ENCODE measurements at regions not wholly inside any gene's neighbourhood (a gene's known extent, or its start where the extent isn't known, plus 50 kb on each side); places are given as distances from the start of the nearest gene placed in this dataset.

DNA sequence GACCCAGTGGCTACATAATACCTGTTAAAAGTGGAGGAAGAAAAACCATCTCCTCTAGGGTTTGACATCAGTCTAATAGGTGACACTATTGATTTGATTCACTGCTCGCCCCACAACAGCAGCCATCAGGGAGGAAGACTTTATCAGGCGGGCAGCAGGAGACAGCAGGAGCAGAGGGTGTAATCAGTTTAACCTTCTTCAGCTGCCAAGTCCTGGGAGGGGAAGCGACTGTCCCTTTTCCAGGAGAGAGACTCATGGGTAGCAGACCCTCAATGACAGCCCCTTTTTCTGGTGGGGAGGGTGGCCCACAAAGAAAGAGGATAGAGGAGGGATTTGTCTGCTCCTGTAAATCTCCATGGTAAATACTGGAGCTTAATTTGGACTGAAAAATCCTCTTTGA lies 291.8 kb downstream of the HAPSTR1 start:
- no peak for DNase-seq

DNA sequence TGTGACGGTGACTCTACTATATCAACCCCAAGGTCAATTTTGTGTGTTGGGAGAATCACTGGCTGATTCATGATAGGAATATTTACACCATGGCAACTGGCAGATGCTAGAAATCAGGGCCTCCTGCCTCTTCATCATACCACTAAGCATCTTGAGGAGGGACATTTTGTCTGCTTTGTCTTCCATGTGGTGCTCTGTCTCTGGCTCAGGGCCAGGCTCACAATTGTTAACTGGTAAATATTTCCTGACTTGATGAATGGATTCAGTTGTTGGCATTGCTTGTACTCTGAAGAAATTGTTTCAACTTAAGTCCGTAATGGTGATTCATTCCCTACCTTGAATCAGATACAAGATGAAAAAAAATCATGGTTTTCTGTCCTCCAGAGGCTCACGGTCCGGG lies 292.7 kb downstream of the HAPSTR1 start:
- DNase-seq = no peak

DNA sequence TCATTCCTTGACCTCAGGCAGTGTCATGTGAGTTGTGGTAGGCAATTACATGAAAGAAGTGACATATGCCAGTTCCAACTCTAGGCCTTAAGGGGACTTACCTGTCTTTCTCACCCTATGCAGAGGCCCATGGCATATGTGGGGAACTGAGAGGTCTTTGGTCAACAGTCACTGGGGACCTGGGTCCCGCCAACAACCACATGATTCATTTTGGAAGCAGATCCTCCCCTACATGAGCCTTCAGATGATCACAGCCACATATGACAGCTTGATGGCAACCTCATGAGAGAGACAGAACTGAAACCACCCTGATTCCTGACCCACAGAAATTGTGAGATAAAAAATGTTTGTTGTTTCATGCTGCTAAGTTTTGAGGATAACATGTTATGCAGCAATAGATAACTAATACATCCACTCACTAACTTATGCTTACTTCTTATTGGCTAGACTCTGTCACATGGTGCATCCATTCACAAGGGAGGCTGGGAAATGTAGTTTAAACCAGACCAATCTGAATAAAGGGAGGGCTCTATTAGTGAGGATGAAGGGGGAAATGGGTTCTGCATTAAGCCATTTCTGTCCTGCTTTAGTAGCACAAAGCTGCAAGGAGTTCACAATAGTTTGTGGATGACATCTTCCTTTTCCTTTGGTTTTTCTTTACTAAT lies 298.2 kb downstream of the HAPSTR1 start:
- no peak for DNase-seq

DNA sequence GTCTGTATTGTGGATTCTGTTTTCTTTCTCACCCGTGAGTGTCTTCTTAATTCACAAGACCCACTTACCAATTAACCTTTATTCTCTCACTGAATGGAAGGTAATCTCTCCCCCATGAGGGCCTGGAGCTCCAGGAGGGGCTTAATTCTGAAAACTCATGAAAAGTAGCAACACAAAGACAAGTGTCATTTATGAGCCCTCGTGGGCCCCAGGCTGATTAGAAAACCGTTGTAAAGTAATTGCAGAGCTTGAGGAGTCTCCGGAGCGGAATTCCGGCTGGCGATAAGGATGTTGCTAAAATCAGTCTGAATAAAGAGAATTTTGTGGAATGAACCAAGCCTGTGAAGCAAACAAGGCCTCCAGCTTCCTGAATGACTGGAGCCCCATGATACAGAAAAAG lies 301.5 kb downstream of the HAPSTR1 start:
- DNase-seq = no peak

DNA sequence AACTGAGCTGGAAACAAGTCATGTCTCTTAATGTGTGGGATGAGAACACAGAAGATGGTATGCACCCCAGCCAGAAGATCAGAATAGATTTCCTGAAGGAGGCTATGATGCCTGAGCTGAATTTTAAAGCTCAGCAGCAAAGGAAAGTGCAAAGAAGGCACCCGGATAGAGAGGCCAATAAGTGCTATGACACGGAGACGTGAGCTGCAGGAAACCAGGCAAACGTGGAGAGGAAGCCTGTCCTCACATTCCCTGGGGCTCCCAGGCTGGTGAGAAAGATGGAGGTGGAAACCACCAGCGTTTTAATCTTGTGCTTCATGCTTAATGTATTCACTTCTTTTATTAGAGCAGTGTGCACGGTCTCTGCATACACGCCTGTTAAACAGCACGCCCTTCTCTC lies 302.1 kb downstream of the HAPSTR1 start:
- DNase-seq = no peak

DNA sequence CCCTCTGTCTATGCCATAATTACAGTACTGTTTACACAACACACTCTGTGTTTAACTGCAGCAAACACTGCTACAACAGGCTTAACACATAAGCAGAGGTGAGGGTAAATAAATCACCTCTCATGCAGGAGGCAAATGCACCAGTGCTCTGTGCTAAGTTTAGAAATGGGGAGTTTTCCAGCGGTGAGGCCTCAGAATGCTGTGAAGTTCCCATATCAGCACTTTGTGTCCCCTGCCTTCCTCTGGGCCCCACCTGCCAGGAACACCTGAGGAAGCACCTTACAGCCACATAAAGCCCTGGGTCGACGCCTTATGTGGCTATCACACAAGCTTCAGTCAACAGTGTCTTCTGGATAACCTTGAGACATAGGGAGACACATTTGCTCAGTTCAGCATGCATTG lies 304.5 kb downstream of the HAPSTR1 start:
- no peak for DNase-seq

DNA sequence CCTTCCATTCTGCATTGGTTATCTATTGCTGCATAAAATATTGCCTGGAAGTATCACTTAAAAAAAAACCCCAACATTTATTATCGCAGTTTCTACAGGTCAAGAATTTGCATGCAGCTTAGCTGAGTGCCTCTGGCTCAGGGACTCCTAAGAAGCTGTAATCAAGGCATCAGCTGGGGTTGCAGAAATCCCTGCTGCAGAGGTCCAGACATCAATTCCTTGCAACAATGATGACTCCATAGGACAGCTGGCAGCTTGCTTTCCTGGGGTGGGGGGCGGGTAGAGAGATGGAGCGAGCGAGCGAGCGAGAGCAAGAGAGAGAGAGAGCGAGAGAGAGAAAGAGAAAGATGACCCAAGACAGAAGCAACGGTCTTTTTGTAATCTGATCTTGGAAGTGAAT lies 308.1 kb downstream of the HAPSTR1 start:
- DNase-seq = no peak

DNA sequence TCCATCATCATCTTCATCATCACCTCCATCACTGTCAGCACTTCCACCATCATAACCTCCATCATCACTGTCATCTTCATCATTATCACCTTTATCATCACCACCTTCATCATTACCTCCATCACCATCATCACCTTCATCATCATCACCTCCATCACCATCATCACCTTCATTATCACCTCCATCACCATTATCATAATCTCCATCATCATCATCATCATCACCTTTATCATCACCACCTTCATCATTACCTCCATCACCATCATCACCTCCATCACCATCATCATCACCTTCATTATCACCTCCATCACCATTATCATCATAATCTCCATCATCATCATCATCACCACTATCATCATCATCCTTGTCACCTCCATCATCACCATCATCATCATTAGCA lies 309.7 kb downstream of the HAPSTR1 start:
- no peak for DNase-seq

DNA sequence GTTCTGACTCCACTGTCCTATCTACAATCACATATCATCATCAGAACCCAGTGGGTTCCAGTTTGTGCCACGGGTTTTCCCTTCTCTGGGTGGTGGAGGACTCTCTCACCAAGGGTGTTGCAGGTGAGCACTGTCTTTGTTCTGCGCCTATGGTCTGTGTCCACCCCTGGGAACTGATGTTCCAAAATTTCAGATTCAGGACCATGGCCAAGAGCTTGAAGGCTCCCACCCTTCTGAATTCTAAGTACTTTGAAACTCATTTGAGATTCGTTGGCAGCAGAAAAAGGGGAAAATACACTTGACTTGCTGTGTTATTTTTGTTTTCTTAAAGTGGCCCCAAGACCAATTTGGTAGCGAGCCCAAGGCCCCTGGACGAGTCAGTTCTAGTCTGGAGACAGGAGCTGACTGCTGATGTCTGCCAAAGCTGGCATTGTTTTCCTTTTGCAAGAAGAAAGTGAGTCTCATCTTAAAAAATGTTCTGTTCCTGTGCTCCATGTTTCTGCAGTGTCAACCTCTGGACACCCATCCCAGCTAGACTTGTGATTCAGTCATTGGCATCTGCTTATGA lies 310.9 kb downstream of the HAPSTR1 start:
- no peak for DNase-seq

DNA sequence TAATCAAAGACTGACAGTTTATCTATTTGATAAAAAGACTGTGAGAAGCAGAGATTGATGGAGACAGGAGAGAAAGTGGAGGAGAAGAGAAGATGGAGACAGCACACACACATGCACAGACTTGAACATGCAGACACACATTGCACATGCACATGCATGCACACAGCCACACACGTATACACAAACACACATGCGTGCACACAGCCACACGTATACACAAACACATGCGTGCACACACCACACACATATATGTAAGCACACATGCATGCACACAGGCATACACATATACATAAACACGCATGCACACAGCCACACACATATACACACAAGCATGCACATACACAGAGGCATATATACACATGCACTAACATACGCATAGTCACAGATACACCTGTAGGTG lies 313.4 kb downstream of the HAPSTR1 start:
- DNase-seq = no peak

DNA sequence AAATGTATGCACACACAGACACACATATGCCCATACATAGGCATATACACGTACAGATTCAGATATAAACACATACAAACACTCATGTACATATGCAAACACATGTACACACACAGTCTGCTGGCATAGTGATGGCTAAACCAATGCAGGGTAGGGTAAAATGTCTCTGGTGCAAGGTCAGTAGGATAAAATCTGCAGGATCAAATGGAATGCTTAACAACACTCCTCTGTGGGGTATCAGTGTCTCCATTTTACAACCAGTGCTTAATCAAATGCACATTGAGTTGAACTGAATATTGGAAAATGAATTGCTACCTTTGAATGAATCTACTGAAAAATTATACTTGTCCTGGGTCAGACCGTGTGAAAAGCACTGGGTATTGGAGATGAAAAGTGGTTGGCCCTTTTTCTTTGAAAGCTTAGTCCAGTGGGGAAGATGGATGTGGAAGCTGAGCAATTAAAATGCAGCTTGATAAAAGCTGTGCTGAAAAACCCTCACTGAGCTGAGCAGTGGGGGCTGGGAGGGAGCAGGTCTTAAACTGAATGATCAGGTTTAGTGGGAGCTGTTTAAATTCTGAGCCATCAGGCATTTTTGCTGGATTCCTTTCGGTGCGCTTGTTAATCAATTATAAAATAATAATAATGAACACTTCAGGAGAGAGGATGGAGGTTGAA lies 314.7 kb downstream of the HAPSTR1 start:
- no peak for DNase-seq

DNA sequence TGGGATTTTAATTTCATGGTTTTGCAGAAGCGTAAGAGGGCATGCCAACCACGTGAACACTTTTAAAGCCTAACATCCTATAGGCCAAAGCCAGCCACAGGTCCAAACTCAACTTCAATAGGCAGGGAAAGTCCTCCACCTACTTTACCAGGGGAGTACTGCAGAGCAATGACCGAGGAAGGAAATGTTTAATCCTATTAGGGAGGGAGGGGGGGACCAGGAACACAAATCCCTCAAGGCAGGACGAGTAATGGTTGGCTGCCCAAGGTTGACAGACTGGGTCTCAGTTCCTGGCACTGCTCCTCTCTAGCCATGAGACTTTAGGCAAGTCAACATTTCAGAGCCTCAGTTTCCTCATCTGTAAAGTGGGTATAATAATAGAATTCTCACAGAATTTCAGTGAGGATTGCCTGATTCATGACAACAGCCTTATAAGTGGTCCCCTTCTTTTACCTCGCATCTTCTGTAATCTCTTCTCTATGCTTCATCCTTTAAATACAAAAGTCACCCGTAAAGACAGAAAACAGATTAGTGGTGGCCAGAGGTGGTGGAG lies 315.8 kb downstream of the HAPSTR1 start:
- no peak for DNase-seq

DNA sequence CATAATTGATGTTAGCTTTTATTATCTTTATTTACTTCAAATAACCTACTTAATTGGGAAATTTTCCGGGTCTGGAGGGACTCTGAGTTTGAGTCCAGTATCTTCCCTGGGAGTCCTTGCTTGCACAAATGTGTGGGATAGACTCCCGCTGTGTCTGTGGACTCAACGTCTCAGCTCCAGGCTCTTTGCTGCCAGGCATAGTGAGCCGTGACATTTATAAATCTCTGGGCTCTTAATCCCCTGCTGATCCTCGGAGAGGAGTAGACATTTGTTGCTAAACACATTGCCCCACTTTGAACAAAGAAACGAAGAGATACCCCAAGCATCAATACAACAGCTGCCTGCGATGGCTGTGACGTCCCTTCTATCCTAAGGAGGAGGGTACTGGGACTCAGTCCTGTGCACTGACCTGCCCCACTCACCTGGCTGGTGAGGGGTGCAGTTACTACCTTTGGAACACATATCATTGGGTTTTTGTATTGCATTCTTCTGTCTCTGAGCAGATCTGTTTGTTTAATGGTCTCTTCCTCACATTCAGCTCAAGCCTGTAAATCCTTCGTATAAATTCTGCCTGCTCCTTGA lies 316.9 kb downstream of the HAPSTR1 start:
- no peak for DNase-seq

DNA sequence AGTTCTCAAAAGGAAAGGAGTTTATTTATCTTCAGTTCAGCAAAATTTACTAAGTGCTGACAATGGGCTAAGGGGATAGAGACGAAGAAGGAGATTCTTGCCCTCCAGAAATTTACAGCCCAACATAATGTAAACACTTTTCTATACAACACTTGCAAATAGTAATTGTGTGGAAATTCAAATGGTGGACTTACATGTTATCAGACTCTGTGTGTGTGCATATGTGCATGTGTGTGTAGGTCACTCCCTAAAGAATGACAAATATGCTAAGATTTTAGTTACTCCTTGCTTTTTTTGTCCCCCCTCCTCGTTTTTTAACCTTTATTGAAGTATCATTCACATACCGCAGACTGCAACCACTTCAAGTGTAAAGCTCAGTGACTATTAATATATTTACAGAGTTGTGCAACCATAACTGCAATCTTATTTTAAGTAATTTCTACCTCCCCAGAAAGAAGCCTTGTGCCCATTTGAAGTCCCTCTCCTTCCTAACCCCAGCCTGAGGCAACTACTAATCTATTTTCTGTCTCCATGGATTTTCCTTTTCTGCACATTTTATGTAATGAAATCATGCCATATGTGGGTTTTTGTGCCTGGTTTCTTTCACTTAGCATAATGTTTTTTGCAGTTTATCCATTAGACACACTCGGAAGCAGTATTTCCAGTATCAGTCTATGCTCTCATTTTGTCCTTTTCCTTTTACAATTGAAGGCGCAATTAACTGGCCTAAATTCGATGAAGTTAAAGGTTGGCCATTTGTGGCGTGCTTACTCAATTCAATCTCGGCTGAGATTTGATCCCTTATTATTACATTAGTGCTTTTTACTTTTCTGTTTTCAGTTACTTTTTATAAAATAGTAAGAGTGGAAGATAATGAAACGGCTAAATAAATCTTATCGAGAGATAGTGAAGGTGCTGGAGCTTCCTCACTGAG lies 318.4 kb downstream of the HAPSTR1 start:
- DNase-seq = no peak

DNA sequence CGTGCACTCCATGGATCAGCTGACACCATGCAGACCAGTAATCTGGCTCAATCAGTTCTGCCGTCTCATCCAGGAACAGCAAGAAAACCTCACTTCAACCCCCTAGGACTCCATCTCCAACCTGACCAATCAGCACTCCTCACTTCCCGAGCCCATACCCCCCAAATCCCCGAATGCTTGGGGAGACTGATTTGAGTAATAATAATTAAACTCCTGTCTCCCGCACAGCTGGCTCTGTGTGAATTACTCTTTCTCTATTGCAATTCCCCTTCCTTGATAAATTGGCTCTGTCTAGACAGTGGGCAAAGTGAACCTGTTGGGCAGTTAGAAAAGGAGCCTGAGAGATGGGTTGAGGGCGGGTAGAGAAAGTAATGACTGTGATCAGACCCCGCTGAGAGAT lies 320.0 kb downstream of the HAPSTR1 start:
- DNase-seq = no peak

DNA sequence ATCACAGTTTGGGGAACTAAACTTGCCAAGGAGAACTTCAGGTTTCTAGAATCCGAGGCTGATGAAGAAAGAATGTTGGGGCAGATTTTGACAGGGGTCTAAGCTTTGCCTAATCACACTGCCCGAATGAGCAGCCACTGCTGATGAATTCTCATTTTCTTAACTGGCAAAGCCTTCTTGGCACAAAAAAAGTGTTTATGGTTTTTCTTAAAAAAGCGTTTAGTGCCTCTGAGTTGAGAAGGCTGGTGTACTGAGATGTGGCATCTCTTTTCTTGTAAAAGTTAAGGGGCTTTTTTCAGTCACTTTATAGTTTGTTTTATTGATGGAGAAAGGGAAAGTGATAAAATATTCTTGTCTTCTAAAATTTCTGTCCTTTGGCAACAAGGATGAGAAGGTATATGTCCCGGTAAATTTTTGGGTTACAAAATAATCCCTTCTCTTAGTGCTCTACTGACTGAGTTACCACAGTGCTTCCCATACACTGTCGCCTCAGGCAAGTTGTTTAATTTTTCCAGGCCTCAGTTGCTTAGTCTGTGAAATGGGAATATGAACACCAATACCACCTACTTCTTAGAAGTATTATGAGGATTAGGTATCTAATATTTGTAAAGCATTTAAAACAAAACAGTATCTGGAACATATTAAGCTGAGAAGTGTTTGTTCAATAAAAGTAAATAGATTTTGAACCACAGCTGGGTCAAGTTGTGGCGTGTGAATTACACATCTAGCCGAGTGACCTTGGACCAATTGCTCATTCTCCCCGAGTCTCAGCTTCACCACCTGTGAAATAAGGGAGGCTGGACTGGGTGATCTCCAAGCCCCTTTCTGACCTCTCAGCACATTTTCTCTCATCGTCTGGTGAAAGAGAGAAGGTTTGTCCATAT lies 320.8 kb downstream of the HAPSTR1 start:
- no peak for DNase-seq

DNA sequence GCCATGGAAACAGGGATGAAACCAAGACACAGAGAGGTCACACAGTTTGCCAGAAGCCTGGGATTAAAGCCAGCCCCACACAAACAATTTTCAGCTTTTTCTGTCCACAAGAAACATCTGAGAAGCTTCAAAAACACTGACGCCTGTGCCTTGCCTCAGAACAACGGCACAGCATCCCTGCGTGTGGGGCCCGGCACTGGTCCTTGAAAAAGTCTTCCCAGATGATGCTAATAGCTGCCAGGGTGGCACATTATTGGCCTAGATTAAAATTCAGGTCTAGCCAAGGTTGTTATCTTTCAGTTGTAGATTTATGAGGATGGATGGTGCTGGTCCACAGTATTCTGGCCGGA lies 321.4 kb downstream of the HAPSTR1 start:
- DNase-seq = no peak

DNA sequence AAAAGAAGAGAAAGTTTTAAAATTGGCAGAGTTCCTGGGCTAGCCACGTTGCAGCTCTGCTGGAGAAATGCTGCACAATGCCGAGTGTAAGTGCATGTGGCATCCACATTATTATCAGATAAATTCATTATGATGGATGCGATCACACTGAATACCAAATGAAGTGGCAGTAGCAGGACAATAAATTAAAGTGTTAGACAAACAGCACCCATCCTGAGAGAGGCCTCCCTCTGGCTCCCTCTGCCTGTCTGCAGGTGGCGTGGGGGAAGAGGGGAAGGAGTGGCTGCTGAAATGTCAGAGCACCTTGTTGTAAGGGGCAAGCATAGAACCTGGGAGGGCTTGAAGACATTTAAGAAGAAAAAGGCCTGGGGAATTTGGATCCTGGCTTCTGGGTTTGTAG lies 324.1 kb downstream of the HAPSTR1 start:
- DNase-seq = no peak

DNA sequence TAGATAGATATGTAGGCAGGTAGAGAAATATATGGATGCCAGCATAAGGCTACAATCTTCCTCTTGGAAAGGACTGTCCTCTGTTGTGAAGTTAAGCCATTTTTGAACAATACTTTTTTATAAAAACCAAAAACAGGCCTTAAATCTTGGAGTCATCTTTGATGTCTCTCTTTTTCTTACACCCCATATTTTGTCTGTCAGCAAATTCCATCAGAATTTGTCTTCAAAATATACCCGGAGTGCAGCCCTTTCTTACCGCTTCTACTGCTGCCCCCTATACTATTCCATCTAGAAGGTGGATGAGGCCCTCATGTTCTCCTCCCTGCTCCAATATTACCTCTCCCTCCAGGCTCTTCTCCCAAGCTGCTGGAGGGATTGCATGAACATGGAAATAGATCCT lies 326.5 kb downstream of the HAPSTR1 start:
- no peak for DNase-seq

DNA sequence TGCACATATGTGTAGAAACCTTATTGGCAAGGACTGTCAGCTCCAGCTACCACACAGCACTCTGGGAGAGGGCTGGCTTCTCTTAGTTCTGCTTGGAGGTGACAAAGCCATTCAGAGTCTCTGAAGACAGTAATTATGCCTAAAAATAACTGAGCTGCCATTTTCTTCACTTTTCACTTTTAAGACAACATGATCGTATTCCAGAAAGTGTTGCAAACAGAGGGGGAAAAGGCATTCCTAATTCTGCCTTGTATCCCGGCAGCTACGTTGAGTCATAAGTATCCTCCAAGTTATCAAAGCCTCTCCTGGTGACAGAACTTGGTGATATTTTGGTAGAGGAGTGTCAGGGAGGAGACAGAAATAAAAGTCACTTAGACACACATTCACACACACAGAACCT lies 327.7 kb downstream of the HAPSTR1 start:
- DNase-seq = no peak

DNA sequence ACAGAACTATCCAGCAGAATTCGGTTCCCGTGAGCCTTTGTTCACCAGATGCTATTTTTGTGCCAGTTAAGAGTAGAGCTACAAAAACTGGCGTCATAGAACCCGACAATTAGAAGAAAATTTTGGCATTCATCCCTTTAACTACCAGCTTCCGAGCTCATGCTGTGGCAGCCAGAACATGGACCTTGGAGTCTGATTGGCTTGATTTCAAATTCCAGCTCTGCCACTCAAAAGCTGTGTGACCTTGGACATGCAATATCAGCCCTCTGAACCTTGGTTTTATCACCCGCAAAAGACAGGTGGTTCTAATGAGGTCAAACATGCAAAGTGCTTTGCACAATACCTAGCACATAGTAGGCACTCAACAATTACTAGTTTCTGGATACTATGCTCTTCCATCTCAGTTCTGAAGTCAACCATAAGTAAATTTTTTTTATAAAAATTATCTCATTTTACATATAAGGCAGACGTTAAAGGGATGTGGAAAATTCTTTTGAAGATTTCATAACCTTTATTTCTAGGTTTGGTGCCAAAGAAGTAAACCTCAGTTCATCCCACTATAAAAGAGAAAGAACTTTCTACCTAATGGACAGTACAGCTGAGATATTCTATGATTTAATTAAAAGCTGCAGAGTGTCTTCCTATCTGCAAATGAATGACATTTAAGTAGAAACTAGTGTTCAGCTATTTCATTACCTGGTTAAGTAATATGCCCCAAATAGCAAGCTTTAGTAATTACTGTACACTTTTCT lies 331.5 kb downstream of the HAPSTR1 start:
- no peak for DNase-seq
